Esophagus mucosa (tissue), 1 donor: ENCODE measurements at regions not wholly inside any gene's neighbourhood (a gene's known extent, or its start where the extent isn't known, plus 50 kb on each side); places are given as distances from the start of the nearest gene placed in this dataset.

Experiments used
- ATAC-seq: fragments of 200-7000 bp; cut with Tn5 transposase; one replicate; pipeline ENCODE4 v1.9.1; 2020
- donor health status: DM: yes; HTN: yes; CAD: no.

GRCh38 chr5:8332666-8333445 lies 463.9 kb downstream of the MTRR start:
- no peak for ATAC-seq

GRCh38 chr5:8333485-8333884 lies 464.5 kb downstream of the MTRR start:
- no peak for ATAC-seq

GRCh38 chr5:8333977-8334376 lies 465.0 kb downstream of the MTRR start:
- no peak for ATAC-seq

GRCh38 chr5:8340261-8340660 lies 471.3 kb downstream of the MTRR start:
- ATAC-seq: no peak

- no peak for ATAC-seq
Measured at GRCh38 chr5:8340739-8341344, 471.9 kb downstream of the MTRR start.

GRCh38 chr5:8341406-8341805 lies 472.5 kb downstream of the MTRR start:
- ATAC-seq: no peak

GRCh38 chr5:8347984-8348383 lies 479.0 kb downstream of the MTRR start:
- ATAC-seq: no peak

- no peak for ATAC-seq
Measured at GRCh38 chr5:8349855-8350254, 480.9 kb downstream of the MTRR start.

GRCh38 chr5:8350644-8351339 lies 481.8 kb downstream of the MTRR start:
- no peak for ATAC-seq

GRCh38 chr5:8355981-8356380 lies 487.0 kb downstream of the MTRR start:
- no peak for ATAC-seq

- no peak for ATAC-seq
Measured at GRCh38 chr5:8360012-8360411, 491.1 kb downstream of the MTRR start.

- ATAC-seq: no peak
Measured at GRCh38 chr5:8362495-8362894, 493.5 kb downstream of the MTRR start.

GRCh38 chr5:8363138-8363537 lies 494.2 kb downstream of the MTRR start:
- ATAC-seq: no peak

- no peak for ATAC-seq
Measured at GRCh38 chr5:8366266-8366665, 497.3 kb downstream of the MTRR start.

- no peak for ATAC-seq
Measured at GRCh38 chr5:8376478-8376877, 507.5 kb downstream of the MTRR start.

GRCh38 chr5:8381972-8382371 lies 513.0 kb downstream of the MTRR start:
- no peak for ATAC-seq

- ATAC-seq: no peak
Measured at GRCh38 chr5:8382456-8382855, 513.5 kb downstream of the MTRR start.

- ATAC-seq: no peak
Measured at GRCh38 chr5:8383616-8384015, 514.7 kb downstream of the MTRR start.

GRCh38 chr5:8386719-8387288 lies 517.9 kb downstream of the MTRR start:
- no peak for ATAC-seq

- ATAC-seq: no peak
Measured at GRCh38 chr5:8391911-8392310, 523.0 kb downstream of the MTRR start.

- no peak for ATAC-seq
Measured at GRCh38 chr5:8393240-8393639, 524.3 kb downstream of the MTRR start.

- ATAC-seq: no peak
Measured at GRCh38 chr5:8394965-8395364, 526.0 kb downstream of the MTRR start.

GRCh38 chr5:8396246-8396645 lies 527.3 kb downstream of the MTRR start:
- no peak for ATAC-seq

GRCh38 chr5:8396756-8397155 lies 527.8 kb downstream of the MTRR start:
- ATAC-seq: no peak
